ENCODE measurements at regions not wholly inside any gene's neighbourhood (a gene's known extent, or its start where the extent isn't known, plus 50 kb on each side); places are given as distances from the start of the nearest gene placed in this dataset.

DNA sequence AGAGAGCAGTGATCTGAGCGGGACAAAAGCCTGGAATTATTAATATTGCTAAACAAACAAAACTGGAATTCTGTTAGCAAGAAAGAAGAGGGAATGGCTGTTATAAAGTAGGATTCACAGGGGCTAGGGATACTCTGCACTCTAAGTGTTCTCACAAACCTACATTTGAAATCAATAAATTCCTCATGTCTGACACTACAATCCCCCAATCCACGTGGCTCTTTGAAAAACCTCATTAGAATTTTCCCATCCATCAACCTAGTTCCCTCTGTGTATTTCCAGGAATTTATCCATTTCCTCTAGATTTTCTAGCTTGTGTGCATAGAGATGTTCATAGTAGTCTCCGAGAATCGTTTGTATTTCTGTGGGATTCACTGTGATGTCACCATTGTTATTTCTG lies 307.5 kb downstream of the RBM26 start:
- 70 to 78% methylated on average over 4 of the region's 4 CpGs for WGBS, 2 donors
- H3K9me3 ChIP-seq: no peaks in the 10 kb centered on the region
- TF ChIP-seq CTCF (IDR thresholded peaks at IDR 0.05): no peak
- TF ChIP-seq POLR2A (IDR thresholded peaks at IDR 0.05): no peak
- H3K27ac ChIP-seq: no peak overlapping the region
- no peak overlapping the region for H3K4me3 ChIP-seq
- H3K27me3 ChIP-seq: no peaks in the 10 kb centered on the region
- no peaks in the 10 kb centered on the region for H3K36me3 ChIP-seq (ENCODE audit: low read depth, missing control alignments)
- no peak for DNase-seq
- H3K4me1 ChIP-seq: no peaks in the 10 kb centered on the region
- intact Hi-C loops (cut with DNase I; ENCODE audit: low total_unique reads): no loop called here

GRCh38 chr13:79097201-79097600 lies 308.9 kb downstream of the RBM26 start:
- H3K4me3 ChIP-seq: no peak overlapping the region
- no peak overlapping the region for H3K27ac ChIP-seq
- H3K36me3 ChIP-seq (ENCODE audit: low read depth, missing control alignments): no peaks in the 10 kb centered on the region
- DNase-seq: no peak
- intact Hi-C loops (cut with DNase I; ENCODE audit: low total_unique reads): no loop called here
- no peak for TF ChIP-seq CTCF (IDR thresholded peaks at IDR 0.05)
- no peak for TF ChIP-seq POLR2A (IDR thresholded peaks at IDR 0.05)
- no peaks in the 10 kb centered on the region for H3K4me1 ChIP-seq
- 81 to 85% methylated on average over 1 of the region's 1 CpG for WGBS, 2 donors
- H3K9me3 ChIP-seq: no peaks in the 10 kb centered on the region
- no peaks in the 10 kb centered on the region for H3K27me3 ChIP-seq

GRCh38 chr13:79096099-79096498 lies 310.0 kb downstream of the RBM26 start:
- Histone ChIP-seq H3K4me1 (no peaks in the 10 kb centered on the region), H3K27ac (no peak overlapping the region), H3K36me3 (ENCODE audit: low read depth, missing control alignments) (no peaks in the 10 kb centered on the region), H3K9me3 (no peaks in the 10 kb centered on the region), H3K27me3 (no peaks in the 10 kb centered on the region), H3K4me3 (no peak overlapping the region)
- TF ChIP-seq POLR2A (IDR thresholded peaks at IDR 0.05): no peak
- TF ChIP-seq CTCF (IDR thresholded peaks at IDR 0.05): no peak
- intact Hi-C loops (cut with DNase I; ENCODE audit: low total_unique reads): no loop called here
- no peak for DNase-seq
- 27 to 33% methylated on average over 1 of the region's 1 CpG for WGBS, 2 donors

DNA sequence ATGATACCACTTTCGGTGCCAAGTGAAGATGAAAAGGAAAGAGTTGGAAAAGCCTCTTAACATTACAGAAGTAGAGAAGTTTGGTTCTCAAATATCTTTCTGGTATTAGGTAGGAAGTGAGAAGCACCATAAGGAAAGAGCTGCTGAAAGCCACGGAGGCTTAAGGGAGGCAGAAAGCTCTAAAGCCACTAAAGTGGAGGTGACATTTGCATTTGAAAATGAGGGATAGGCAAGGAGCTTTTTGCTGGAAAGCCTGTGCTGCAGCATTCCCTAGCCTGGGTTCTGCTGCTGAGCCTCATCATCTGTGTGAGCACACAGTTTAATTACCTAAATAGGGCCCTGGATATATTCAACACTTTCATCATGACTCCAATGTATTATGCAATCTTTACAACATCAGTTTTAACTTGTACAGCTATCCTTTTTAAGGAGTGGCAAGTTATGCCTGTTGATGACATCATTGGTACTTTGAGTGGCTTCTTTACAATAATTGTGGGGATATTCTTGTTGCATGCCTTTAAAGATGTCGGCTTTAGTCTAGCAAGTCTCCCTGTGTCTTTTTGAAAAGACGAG lies 315.4 kb downstream of the RBM26 start:
- TF ChIP-seq CTCF (IDR thresholded peaks at IDR 0.05) (no peak), POLR2A (IDR thresholded peaks at IDR 0.05) (no peak)
- WGBS, 2 donors: 81 to 83% methylated on average over 4 of the region's 4 CpGs
- no peak overlapping the region for H3K4me3 ChIP-seq
- no peaks in the 10 kb centered on the region for H3K4me1 ChIP-seq
- no peak for DNase-seq
- H3K27me3 ChIP-seq: no peaks in the 10 kb centered on the region
- H3K9me3 ChIP-seq: no peaks in the 10 kb centered on the region
- H3K36me3 ChIP-seq (ENCODE audit: low read depth, missing control alignments): no peaks in the 10 kb centered on the region
- intact Hi-C loops (cut with DNase I; ENCODE audit: low total_unique reads): no loop called here
- H3K27ac ChIP-seq: no peak overlapping the region

DNA sequence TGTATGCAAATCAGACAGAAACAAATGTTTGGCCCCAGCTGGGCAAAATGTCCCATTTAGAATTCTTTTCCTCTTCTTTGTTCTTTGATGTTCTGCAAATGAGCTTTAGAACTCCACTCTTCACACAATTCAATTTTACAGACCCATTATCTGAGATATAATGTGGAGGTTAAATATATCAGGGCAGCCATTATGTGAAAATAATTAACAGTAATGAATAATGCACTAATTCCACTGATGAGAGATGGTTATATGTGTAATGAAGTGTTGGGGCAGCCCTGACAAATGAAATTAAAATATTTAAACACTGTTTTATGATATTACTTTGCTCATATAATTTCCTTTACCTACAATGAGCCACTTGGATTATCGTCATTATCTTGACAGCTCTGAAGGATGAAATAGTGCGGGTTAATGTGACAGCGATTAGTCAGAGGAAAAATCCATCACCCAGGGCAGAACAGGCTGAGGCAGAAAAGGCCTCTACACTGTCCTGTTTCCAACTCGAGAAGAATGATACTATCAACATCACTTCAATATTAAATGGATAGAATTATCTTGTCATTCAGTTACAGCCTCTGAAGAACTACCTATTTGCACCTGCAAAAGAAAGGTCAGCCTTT lies 321.1 kb downstream of the RBM26 start:
- Histone ChIP-seq H3K9me3 (no peaks in the 10 kb centered on the region), H3K27me3 (no peaks in the 10 kb centered on the region), H3K36me3 (ENCODE audit: low read depth, missing control alignments) (no peaks in the 10 kb centered on the region), H3K4me3 (no peak overlapping the region), H3K27ac (no peak overlapping the region), H3K4me1 (no peaks in the 10 kb centered on the region)
- TF ChIP-seq POLR2A (IDR thresholded peaks at IDR 0.05): no peak
- no peak for TF ChIP-seq CTCF (IDR thresholded peaks at IDR 0.05)
- no peak for DNase-seq
- intact Hi-C loops (cut with DNase I; ENCODE audit: low total_unique reads): no loop called here
- 77 to 83% methylated on average over 4 of the region's 4 CpGs for WGBS, 2 donors
